GM21381 (cell line): ENCODE measurements at regions not wholly inside any gene's neighbourhood (a gene's known extent, or its start where the extent isn't known, plus 50 kb on each side); places are given as distances from the start of the nearest gene placed in this dataset.
"Not testable (repeated sequence)": the region's sequence is repeated elsewhere in the genome, so short reads cannot be mapped to it uniquely, and the experiment has no call there.

Source experiments
- ATAC-seq: cut with Tn5 transposase; IDR thresholded peaks from one replicate; pipeline ENCODE4 v1.9.1; 2021; ENCODE audit warnings: mild to moderate bottlenecking, moderate library complexity; ENCODE audit not compliant: unreplicated experiment

- no peak for ATAC-seq
Measured at GRCh38 chr18:21928925-21929324, 188.3 kb downstream of the MIB1 start.

DNA sequence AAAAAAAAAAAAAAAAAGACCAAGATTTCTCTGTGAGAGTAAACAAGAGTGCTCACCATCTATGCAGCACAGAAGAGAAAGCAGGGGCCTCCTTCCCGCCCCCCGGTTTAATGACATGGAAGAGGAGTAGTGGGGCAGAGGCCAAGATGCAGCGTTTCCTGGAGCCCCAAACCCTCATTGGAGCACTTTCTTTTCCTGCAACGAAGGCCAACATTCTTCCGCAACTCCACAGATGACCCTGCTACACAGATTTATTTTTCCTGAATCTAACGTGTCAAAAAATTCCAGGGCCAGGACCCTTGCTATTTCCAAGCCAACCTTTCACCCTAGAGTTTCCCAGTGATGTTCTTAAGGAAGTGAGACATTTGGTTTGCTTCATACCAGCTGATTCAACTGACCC lies 189.6 kb downstream of the MIB1 start:
- ATAC-seq: no peak

DNA sequence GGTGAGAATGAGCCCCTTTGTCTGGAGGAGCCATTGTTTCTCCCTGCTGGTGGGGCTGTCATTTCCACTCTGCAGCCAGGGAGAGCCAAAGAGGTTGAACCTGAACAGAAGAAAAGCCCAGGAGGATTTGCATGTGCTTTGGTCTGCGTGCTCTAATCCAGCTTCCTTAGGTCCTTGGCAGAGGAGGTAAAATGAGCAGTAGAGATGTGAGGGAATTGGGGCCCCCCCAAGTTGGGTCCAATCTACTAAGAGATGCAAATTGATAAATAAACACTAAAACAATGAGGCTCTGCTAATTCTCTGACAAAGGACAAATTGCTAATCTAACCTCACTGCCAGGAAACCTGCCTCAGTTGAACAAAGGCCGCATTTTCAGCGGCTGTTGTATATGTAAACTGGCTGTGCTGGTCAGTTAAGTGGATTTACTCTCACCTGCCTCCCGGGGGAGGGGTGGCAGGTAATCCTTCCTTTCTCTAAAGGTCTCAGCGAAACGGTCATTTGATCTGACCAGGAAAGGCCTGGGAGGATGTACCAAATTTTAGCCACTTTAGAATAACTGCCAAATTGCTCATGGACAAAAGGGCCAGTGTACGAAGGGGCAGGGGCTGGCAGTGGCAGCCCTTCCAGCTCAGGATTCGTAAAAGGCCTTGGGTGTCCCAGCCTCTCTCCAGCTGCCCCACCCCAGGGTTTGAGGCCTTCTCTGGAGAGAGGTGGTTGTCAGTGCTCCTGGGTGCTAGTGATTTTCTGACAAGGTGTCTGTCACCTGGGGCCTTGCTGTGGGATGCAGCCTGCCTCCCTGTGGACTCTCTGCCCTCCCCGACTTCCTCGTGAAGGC lies 193.6 kb downstream of the MIB1 start:
- no peak for ATAC-seq

DNA sequence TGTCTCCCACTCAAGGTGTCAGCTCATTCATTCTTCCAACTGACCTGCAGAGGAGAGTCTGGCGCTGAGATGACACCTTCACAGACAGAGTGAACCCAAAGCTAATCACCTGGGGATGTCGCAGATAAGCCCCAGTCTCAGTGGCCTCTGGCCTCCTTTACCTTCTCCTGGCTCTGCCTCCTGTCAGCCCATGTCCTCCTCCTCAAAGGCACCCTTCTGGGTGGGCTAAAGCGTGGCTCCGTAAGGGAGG lies 194.1 kb downstream of the MIB1 start:
- ATAC-seq: no peak

- ATAC-seq: no peak
Measured at GRCh38 chr18:21943456-21943855, 202.9 kb downstream of the MIB1 start.

GRCh38 chr18:21949326-21950015 lies 208.9 kb downstream of the MIB1 start:
- no peak for ATAC-seq

- peak; percentile 94 for ATAC-seq
Measured at GRCh38 chr18:21955757-21956652, 213.4 kb upstream of the GATA6 start.

DNA sequence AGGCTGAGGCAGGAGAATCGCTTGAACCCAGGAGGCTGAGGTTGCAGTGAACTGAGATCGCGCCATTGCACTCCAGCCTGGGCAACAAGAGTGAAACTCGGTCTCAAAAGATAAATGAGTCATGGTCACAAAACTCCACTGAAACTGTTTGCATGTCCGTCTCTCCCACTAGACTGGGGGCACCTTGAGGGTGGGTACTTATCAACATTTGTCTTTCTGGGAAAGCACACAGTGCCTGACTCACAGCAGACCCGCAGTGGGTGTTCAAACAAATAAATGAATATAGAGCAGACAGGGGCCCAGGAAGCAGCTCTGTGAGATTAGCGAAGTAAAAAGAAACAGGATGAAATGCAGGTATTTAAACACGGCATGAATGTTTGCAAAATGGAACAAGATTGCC lies 211.1 kb upstream of the GATA6 start:
- ATAC-seq: no peak

DNA sequence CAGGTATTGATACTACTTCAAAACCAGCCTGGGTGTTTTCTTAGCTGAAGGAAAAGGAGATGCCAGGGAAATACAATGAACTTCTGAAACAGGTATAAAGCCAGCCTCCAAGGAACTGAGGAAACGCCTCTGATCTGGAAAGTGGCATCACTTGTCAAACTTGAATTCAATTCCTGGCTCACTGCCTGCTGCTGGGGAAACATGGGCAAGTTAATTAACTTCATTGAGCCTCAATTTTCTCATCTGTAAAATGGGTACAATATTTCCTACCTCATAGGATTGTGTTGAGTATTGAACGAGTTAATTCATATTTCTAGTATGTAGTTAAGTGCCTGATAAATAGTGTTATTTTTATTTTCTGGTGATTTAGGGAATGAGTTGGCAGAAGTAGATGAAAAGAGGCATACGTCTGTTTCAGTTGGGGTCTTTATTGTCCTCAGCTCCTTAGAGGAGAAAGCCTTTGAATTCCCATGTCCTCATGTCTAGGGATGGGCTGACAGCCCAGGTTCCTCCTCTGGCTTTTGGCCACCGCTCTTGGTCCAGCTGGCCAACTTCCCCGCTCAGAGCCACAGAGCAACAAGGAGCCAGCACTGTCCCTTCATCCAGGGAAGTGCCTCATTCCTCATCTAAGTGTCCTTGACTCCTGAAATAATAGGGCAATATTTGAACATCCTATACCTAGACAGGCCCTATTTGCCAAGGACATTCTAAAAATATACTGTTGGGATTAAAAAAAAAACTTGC lies 210.5 kb upstream of the GATA6 start:
- no peak for ATAC-seq

DNA sequence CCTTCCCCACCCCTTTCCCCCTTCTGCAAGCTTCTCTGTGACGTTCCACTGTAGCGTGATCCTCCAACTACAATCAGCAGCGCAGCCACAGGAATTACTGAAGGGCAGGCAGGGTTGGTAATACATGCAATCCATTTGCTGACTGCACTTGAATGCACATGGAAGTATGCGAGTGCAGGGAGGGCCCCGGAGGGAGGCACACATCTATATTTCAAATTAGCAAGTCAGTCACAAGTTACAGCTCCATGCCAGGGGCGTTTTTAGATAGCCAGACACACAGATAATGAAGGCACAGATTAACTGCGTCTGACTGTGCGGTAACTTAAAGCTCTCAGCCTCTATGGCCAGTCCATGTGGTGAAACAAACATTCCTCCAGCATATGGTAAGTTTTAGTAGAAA lies 209.2 kb upstream of the GATA6 start:
- ATAC-seq: no peak

DNA sequence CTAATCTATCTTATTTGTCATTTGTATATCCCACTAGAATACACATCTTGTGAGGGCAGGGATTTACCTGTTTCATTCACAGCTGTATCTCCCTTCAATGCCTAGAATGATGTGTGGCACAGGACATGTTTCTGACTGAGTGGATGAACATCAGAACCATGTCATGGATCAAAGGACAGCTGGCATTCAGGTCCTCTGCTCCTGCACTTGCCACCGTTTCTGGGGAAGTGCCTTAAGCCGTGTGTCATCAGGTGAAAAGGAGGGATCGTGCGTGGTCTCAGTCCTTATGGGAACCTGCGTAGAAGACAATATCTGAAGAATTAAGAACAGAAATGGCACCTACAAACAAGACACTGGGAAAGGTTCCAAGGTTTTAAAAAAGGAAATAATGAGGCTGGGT lies 206.1 kb upstream of the GATA6 start:
- ATAC-seq: no peak

GRCh38 chr18:21968338-21968737 lies 201.1 kb upstream of the GATA6 start:
- no peak for ATAC-seq

DNA sequence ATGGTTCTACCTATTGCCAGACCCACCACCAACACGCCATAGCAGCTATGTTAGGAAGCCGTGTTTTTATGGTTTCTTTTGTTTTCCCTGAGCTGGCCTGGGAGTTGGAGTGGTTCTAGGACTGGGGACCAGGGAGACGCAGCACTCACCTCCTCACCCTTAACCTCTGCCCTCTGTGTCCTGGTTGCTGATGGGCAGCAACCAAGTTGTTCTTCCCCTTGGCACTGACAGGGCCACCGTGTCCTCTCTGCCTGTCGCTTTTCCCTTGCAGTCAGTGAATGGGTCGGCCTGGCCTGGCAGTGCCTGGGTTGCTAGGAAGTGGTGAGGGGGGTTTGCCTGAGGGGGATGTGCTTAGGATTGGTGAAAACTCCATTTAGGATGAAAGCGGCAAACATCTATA lies 197.1 kb upstream of the GATA6 start:
- no peak for ATAC-seq

DNA sequence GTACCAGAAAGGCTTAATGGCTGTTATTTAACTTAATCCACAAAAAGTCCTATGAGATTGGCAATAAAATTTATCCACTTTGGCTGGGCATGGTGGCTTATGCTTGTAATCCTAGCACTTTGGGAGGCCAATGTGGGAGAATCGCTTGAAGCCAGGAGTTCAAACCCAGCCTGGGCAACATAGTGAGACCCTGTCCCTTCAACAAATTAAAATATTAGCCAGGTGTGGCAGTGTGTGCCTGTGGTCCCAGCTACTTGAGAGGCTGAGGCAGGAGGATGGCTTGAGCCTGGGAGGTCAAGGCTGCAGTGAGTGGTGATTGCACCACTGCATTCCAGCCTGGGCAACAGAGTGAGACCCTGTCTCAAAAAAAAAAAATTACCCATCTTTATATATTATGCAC lies 193.4 kb upstream of the GATA6 start:
- not testable (repeated sequence) for ATAC-seq

- no peak for ATAC-seq
Measured at GRCh38 chr18:21978546-21979170, 190.7 kb upstream of the GATA6 start.

- no peak for ATAC-seq
Measured at GRCh38 chr18:21979171-21979560, 190.2 kb upstream of the GATA6 start.

DNA sequence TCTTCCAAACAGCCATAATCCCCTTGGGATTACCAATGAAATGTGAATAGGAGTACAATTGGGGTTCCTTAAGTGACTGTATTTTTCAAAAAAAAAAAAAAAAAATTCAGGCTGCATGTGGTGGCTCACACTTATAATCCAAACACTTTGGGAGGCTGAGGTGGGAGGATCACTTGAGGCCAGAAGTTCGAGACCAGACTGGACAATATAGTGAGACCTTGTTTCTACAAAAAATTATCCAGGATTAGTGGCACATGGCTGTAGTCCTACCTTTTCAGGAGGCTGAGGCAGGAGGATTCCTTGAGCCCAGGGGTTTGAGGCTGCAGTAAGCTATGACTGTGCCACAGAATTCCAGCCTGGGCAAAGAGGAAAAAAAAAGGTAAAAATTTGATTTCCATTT lies 189.6 kb upstream of the GATA6 start:
- no peak for ATAC-seq

DNA sequence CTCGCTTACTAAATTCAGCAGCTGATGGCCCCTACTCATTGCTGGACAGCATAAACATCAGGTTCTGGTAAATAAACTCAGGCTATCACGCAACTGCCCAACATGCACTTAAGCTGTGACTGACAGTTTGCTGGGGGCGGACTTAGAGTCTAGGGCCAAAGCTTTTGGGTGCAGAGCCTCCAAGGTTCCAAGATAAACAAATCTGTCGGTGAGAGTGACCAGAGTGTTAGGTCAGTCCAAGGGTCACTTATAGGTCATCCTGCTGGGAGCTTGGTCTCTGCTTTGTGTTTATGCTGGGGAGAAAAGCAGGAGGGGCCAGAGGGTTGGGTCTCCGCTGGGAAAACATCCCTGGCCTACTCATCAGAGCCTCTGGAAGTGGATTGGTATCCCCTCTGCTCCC lies 188.6 kb upstream of the GATA6 start:
- no peak for ATAC-seq

GRCh38 chr18:21981489-21981888 lies 187.9 kb upstream of the GATA6 start:
- ATAC-seq: not testable (repeated sequence)

DNA sequence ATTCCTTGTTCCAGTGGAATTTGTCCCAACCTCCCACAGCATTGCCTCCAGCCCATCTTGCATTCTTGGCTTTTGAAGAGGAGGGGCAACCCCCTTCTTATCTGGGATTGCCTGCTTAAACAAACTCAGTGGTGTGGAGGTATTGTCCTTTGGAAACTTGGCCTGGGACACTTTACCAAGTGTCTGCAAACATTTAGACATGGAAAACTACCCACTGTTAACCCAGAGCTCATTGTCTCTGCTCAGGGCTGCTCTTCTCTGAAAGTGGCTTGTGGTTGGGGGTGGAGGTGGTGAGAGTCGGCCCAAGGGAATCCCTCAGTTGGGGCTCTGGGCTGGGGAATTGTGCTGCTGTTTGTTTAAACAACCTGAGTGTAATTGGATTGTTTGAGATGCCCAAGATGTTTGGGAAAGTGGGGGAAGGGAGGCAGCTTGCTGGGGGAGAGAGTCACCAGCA lies 178.3 kb upstream of the GATA6 start:
- ATAC-seq: no peak

DNA sequence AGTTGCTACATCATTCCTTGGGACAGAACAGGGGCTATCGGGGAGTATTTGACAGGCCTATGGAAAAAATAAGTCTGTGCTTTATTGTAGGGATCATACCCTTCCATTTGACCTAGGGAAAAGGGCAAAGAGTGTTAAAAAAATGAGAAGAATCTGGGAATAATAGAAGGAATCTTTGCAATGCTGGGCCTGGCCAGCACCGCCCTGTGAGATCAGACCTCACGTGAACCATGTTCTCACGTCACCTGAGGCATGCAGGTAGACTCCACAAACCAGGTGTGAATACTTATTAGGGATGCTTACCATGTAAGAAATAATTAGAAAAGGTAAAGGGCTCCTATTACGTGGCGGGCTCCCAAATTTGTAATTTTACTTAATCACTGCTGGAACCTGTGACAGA lies 177.5 kb upstream of the GATA6 start:
- no peak for ATAC-seq
